K562 (cell line): ENCODE measurements at regions not wholly inside any gene's neighbourhood (a gene's known extent, or its start where the extent isn't known, plus 50 kb on each side); places are given as distances from the start of the nearest gene placed in this dataset.
"Not testable (repeated sequence)": the region's sequence is repeated elsewhere in the genome, so short reads cannot be mapped to it uniquely, and the experiment has no call there.

Experiments
- ATAC-seq: fragments of 200-7000 bp; cut with Tn5 transposase; 3 replicates; pipeline ENCODE4 v1.9.1; 2020; ENCODE audit warnings: moderate library complexity
- BruUV-seq: library from RNA; stranded (reverse); fragments of 400-500 nt; replicated peaks from 2 replicates; lab custom pipeline; 2021; lab: Mats Ljungman, UMichigan
- CTCF ChIA-PET: fragments of 300-600 bp; formaldehyde crosslinking; extraction: SDS; loops from one replicate; lab custom pipeline; 2021; ENCODE audit warnings: low intra/inter-chr PET ratio; lab: Yijun Ruan, JAX
- POLR2A ChIA-PET: fragments of 300-600, 350-650 bp; sonication (Branson Sonifier 250); formaldehyde crosslinking; extraction: SDS; loops from one replicate; lab custom pipeline; 2021; ENCODE audit warnings: antibody characterized with exemption, inconsistent platforms; lab: Yijun Ruan, JAX
- DNase-seq, 4 experiments: peaks; one replicate each; pipeline versions ENCODE4 v3.0.0 to v3.0.0-alpha.2; 2011 to 2018; ENCODE audit warnings: low spot score in 3 of 4, mixed read lengths in 3 of 4; ENCODE audit errors: extremely low read depth in 1 of 4
- FAIRE-seq: peaks from 2 replicates; lab custom pipeline; 2011; peaks lifted over from hg19 to GRCh38; lab: Jason Lieb, UNC
- H2AFZ ChIP-seq: 2 replicates; pipeline ENCODE4 v1.6.0; 2011; ENCODE audit warnings: low read depth, low read length, control low read depth, inconsistent platforms
- H3K27ac ChIP-seq: fragments of 200-600 bp; 3 replicates; pipeline ENCODE4 v1.8.0; 2011; ENCODE audit warnings: low read depth, mild to moderate bottlenecking, control low read depth, inconsistent platforms, low read length, moderate library complexity, mixed read lengths; ENCODE audit errors: extremely low read depth
- H3K27me3 ChIP-seq, 2 experiments: fragments of 300-600 bp in 1 of 2; 2 replicates in 1 of 2; 3 replicates in 1 of 2; pipeline versions ENCODE4 v1.6.0 to v1.8.0; 2011; ENCODE audit warnings: inconsistent platforms in 2 of 2, low read length in 2 of 2, mild to moderate bottlenecking in 1 of 2, mixed read lengths in 1 of 2, moderate library complexity in 1 of 2; ENCODE audit not compliant: control insufficient read depth in 2 of 2, insufficient read depth in 2 of 2
- H3K36me3 ChIP-seq: fragments of 300-600 bp; 3 replicates; pipeline ENCODE4 v1.8.0; 2011; ENCODE audit warnings: mild to moderate bottlenecking, low read length, inconsistent platforms; ENCODE audit not compliant: control insufficient read depth, insufficient read depth
- H3K4me1 ChIP-seq, 2 experiments: fragments of 200-600 bp in 1 of 2; replicated peaks in 1 of 2; 2 replicates in 1 of 2; 3 replicates in 1 of 2; pipeline versions ENCODE4 v1.5.1 to v1.8.0; 2011; ENCODE audit warnings: inconsistent platforms in 2 of 2, low read length in 2 of 2, mild to moderate bottlenecking in 1 of 2, mixed read lengths in 1 of 2, moderate library complexity in 1 of 2; ENCODE audit not compliant: control insufficient read depth in 2 of 2, insufficient read depth in 2 of 2
- H3K4me2 ChIP-seq: 2 replicates; pipeline ENCODE4 v1.6.1; 2011; ENCODE audit warnings: low read length, control low read depth, inconsistent platforms, mixed read lengths; ENCODE audit not compliant: insufficient read depth
- H3K4me3 ChIP-seq: fragments of 200-600 bp; sonication (generic), shearing (Covaris generic); 2 replicates; pipeline ENCODE4 v1.5.1; 2016; ENCODE audit warnings: control low read depth, inconsistent platforms
- H3K79me2 ChIP-seq: fragments of 200-600 bp; 3 replicates; pipeline ENCODE4 v1.8.0; 2011; ENCODE audit warnings: low read length, inconsistent platforms; ENCODE audit not compliant: control insufficient read depth, insufficient read depth
- H3K9ac ChIP-seq, 2 experiments: 2 replicates each; pipeline versions ENCODE4 v1.6.0 to v1.6.1; 2011; ENCODE audit warnings: low read depth in 2 of 2, low read length in 2 of 2, control low read depth in 1 of 2, inconsistent platforms in 1 of 2, mild to moderate bottlenecking in 1 of 2, mixed read lengths in 1 of 2; ENCODE audit not compliant: insufficient read depth in 1 of 2
- H3K9me1 ChIP-seq: one replicate; pipeline ENCODE4 v1.6.0; 2011; ENCODE audit warnings: inconsistent platforms, mild to moderate bottlenecking, low read length, moderate library complexity; ENCODE audit not compliant: control insufficient read depth, insufficient read depth
- H3K9me3 ChIP-seq: replicated peaks from 2 replicates; pipeline ENCODE4 v1.5.1; 2011; ENCODE audit warnings: low read depth, low read length, inconsistent platforms; ENCODE audit not compliant: control insufficient read depth, insufficient read depth
- H4K20me1 ChIP-seq: replicated peaks from 2 replicates; pipeline ENCODE4 v1.6.1; 2011; ENCODE audit warnings: low read length, inconsistent platforms, mixed read lengths; ENCODE audit not compliant: control insufficient read depth, insufficient read depth
- CREM ChIP-seq: IDR thresholded peaks from 2 replicates; pipeline ENCODE4 v1.6.1; 2014; ENCODE audit warnings: antibody characterized with exemption, low read depth
- POLR2A ChIP-seq: fragments of 450-650 bp; conservative IDR thresholded peaks from 2 replicates; pipeline ENCODE4 v1.6.1; 2016
- TAF9B ChIP-seq: fragments of 450-650 bp; IDR thresholded peaks from 2 replicates; pipeline ENCODE4 v1.6.1; 2018; ENCODE audit warnings: mild to moderate bottlenecking; ENCODE audit not compliant: partially characterized antibody
- WGBS: fragments of 100-300 bp; shearing (Covaris generic); methylation state at CpG from one replicate; pipeline ENCODE4 v1.1.6; 2016; ENCODE audit warnings: low coverage, mixed read lengths; ENCODE audit not compliant: insufficient coverage; ENCODE audit errors: missing lambda C conversion rate; 5-methylcytosine and 5-hydroxymethylcytosine counted together
- in situ Hi-C: fragments of 300-500 bp; cut with MboI; formaldehyde crosslinking; loops from 4 replicates; pipeline ENCODE4 v1.15.0; 2018; ENCODE audit warnings: inconsistent platforms, mixed read lengths
- intact Hi-C: fragments of 100-400 bp; cut with micrococcal nuclease; formaldehyde crosslinking; loops from 2 replicates; pipeline ENCODE4 v1.14.2; 2022
- TF ChIP-seq, protein P1 (sequence below), 2 experiments: fragments of 450-650 bp; formaldehyde crosslinking in 1 of 2; IDR thresholded peaks; 2 replicates each; pipeline versions ENCODE4 v1.4.0 to v1.6.1; 2014 to 2020; ENCODE audit warnings: mild to moderate bottlenecking in 2 of 2, borderline replicate concordance in 1 of 2, low read depth in 1 of 2
- TF ChIP-seq, protein P2 (sequence below), 2 experiments: IDR thresholded peaks; 2 replicates each; pipeline ENCODE4 v1.6.1; 2011; ENCODE audit warnings: borderline replicate concordance in 1 of 2, control low read depth in 1 of 2, low read depth in 1 of 2, low read length in 1 of 2, mild to moderate bottlenecking in 1 of 2, mixed read lengths in 1 of 2, moderate library complexity in 1 of 2; ENCODE audit not compliant: insufficient read depth in 1 of 2, insufficient read length in 1 of 2, poor library complexity in 1 of 2, severe bottlenecking in 1 of 2; ENCODE audit errors: extremely low read depth in 1 of 2

- TF ChIP-seq, protein P1, sequence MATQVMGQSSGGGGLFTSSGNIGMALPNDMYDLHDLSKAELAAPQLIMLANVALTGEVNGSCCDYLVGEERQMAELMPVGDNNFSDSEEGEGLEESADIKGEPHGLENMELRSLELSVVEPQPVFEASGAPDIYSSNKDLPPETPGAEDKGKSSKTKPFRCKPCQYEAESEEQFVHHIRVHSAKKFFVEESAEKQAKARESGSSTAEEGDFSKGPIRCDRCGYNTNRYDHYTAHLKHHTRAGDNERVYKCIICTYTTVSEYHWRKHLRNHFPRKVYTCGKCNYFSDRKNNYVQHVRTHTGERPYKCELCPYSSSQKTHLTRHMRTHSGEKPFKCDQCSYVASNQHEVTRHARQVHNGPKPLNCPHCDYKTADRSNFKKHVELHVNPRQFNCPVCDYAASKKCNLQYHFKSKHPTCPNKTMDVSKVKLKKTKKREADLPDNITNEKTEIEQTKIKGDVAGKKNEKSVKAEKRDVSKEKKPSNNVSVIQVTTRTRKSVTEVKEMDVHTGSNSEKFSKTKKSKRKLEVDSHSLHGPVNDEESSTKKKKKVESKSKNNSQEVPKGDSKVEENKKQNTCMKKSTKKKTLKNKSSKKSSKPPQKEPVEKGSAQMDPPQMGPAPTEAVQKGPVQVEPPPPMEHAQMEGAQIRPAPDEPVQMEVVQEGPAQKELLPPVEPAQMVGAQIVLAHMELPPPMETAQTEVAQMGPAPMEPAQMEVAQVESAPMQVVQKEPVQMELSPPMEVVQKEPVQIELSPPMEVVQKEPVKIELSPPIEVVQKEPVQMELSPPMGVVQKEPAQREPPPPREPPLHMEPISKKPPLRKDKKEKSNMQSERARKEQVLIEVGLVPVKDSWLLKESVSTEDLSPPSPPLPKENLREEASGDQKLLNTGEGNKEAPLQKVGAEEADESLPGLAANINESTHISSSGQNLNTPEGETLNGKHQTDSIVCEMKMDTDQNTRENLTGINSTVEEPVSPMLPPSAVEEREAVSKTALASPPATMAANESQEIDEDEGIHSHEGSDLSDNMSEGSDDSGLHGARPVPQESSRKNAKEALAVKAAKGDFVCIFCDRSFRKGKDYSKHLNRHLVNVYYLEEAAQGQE (IDR thresholded peaks at IDR 0.05; ENCODE audit: borderline replicate concordance), result peak; percentile 91
- TF ChIP-seq, protein P1 (CRISPR knock-in tag; IDR thresholded peaks at IDR 0.05; ENCODE audit: low read depth), result peak; percentile 93
- TF ChIP-seq CREM (0 out of 2 replicates have a peak, but pooled peaks have one; percentile 17), TAF9B (peak; percentile 40), POLR2A (peak; percentile 66)
- TF ChIP-seq, protein P2, sequence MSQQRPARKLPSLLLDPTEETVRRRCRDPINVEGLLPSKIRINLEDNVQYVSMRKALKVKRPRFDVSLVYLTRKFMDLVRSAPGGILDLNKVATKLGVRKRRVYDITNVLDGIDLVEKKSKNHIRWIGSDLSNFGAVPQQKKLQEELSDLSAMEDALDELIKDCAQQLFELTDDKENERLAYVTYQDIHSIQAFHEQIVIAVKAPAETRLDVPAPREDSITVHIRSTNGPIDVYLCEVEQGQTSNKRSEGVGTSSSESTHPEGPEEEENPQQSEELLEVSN (IDR thresholded peaks at IDR 0.05; ENCODE audit: borderline replicate concordance in 1 of 2, extremely low read depth in 1 of 2, insufficient read depth in 1 of 2, insufficient read length in 1 of 2, low read depth in 1 of 2, low read length in 1 of 2, poor library complexity in 1 of 2, severe bottlenecking in 1 of 2), result peak in 1 of 2 experiments; percentile 36
Measured at GRCh38 chr9:39809401-39810226, 454.1 kb downstream of the SPATA31A1 start (continued).

DNA sequence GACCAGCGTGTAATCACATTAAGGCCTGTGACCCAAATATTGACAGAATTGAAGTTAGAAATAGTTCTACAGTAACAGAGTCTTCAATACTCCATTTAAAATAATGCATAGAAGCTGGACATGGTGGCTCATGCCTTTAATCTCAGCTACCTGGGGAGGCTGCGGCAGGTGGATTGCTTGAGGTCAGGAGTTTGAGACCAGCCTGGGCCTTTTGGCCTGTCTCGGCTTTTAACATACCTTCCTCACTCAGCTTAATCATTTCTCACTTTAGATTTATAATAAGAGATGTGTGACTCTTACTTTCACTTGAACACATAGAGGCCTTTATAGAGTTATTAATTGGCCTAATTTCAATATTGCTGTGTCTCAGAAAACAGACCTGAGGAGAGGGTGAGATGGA lies 454.9 kb downstream of the SPATA31A1 start:
- POLR2A ChIA-PET, in situ Hi-C loops, ATAC-seq: not testable (repeated sequence)

More for the DNA sequence above, 454.9 kb downstream of the SPATA31A1 start:
- FAIRE-seq, CTCF ChIA-PET, H4K20me1 ChIP-seq, H2AFZ ChIP-seq, intact Hi-C loops, H3K9me1 ChIP-seq, DNase-seq, H3K79me2 ChIP-seq, H3K36me3 ChIP-seq, H3K4me3 ChIP-seq, H3K27me3 ChIP-seq, H3K4me1 ChIP-seq, BruUV-seq, H3K9me3 ChIP-seq, H3K9ac ChIP-seq, H3K27ac ChIP-seq, H3K4me2 ChIP-seq: not testable (repeated sequence)
- 67% methylated on average over 2 of the region's 3 CpGs for WGBS
